ENCODE measurements at regions not wholly inside any gene's neighbourhood (a gene's known extent, or its start where the extent isn't known, plus 50 kb on each side); places are given as distances from the start of the nearest gene placed in this dataset.

- no peak for TF ChIP-seq ZBTB33 (IDR thresholded peaks at IDR 0.05; ENCODE audit: extremely low read depth, insufficient replicate concordance, low read length)
- no peak for TF ChIP-seq ELF1 (IDR thresholded peaks at IDR 0.05; ENCODE audit: borderline replicate concordance, low read depth)
- no peak for TF ChIP-seq EZH2 (IDR thresholded peaks at IDR 0.05)
- no peak for TF ChIP-seq RAD21 (IDR thresholded peaks at IDR 0.05; ENCODE audit: low read depth)
- TF ChIP-seq YY1 (IDR thresholded peaks at IDR 0.05; ENCODE audit: extremely low read depth, insufficient replicate concordance, low read depth, low read length) = no peak
- no peak for TF ChIP-seq CBX3 (IDR thresholded peaks at IDR 0.05; ENCODE audit: low read depth)
Measured at GRCh38 chr14:22489957-22490950, 98.8 kb downstream of the DAD1 start (continued).

- H3K9me2 ChIP-seq (ENCODE audit: insufficient read depth) = no peaks in the 10 kb centered on the region
- ATAC-seq (no peak), DNase-seq (ENCODE audit: low read depth, low spot score) (no peak)
- no TSS peak for BruUV-seq (replicated peaks)
- no peaks in the 10 kb centered on the region for H3K9me3 ChIP-seq (ENCODE audit: control insufficient read depth in 1 of 2, insufficient read depth in 1 of 2, low read depth in 1 of 2, low read length in 2 of 2)
- POLR2A ChIA-PET = no interaction called here
- peaks cover 95% of the 10 kb centered on the region for H3K27me3 ChIP-seq (ENCODE audit: insufficient read depth, low read length)
- H3K4me3 ChIP-seq (replicated peaks in 1 of 2; ENCODE audit: low read depth in 1 of 2, low read length in 2 of 2) = no peak overlapping the region
- RAD21 ChIA-PET (ENCODE audit: low non-redundant PET in 1 of 2, low total read pairs in 2 of 2, uncharacterized antibody in 2 of 2, unreplicated experiment in 2 of 2) = no interaction called here
- H3K4me1 ChIP-seq (ENCODE audit: control insufficient read depth in 1 of 2, insufficient read depth in 2 of 2, low read length in 2 of 2) = no peaks in the 10 kb centered on the region
- H3K36me3 ChIP-seq (ENCODE audit: control insufficient read depth in 1 of 2, insufficient read depth in 2 of 2, low read length in 2 of 2) = no peaks in the 10 kb centered on the region
- no peaks in the 10 kb centered on the region for H4K20me1 ChIP-seq (ENCODE audit: insufficient read depth)
- H3K27ac ChIP-seq (ENCODE audit: low read depth, low read length) = no peak overlapping the region
- no peak for TF ChIP-seq REST (IDR thresholded peaks at IDR 0.05; ENCODE audit: low read depth)
- TF ChIP-seq ZFX (IDR thresholded peaks at IDR 0.05) = no peak
- no peak for TF ChIP-seq SP1 (IDR thresholded peaks at IDR 0.05; ENCODE audit: low read depth)
- no peak for TF ChIP-seq CTCF (IDR thresholded peaks at IDR 0.05 in 2 of 3, conservative IDR thresholded peaks at IDR 0.05 in 1 of 3; ENCODE audit: borderline replicate concordance in 1 of 3, insufficient read depth in 1 of 3, low read depth in 2 of 3, low read length in 2 of 3)
- TF ChIP-seq JUND (IDR thresholded peaks at IDR 0.05) = no peak
- no peak for TF ChIP-seq MAX (IDR thresholded peaks at IDR 0.05)
- no peak for TF ChIP-seq YY1 (IDR thresholded peaks at IDR 0.05; ENCODE audit: extremely low read depth, insufficient replicate concordance, low read depth, low read length)
- TF ChIP-seq TCF7L2 (IDR thresholded peaks at IDR 0.05; ENCODE audit: borderline replicate concordance, extremely low read depth, insufficient read depth, insufficient read length) = no peak
- no peak for TF ChIP-seq EGR1 (IDR thresholded peaks at IDR 0.05; ENCODE audit: low read depth)
- no peak for TF ChIP-seq RAD21 (IDR thresholded peaks at IDR 0.05; ENCODE audit: low read depth)
- no peak for TF ChIP-seq CBX3 (IDR thresholded peaks at IDR 0.05; ENCODE audit: low read depth)
- TF ChIP-seq SIN3A (IDR thresholded peaks at IDR 0.05; ENCODE audit: low read depth) = no peak
- no peak overlapping the region for H2AFZ ChIP-seq (ENCODE audit: low read depth, low read length, poor library complexity, severe bottlenecking)
- CTCF ChIA-PET = no interaction called here
- no peaks in the 10 kb centered on the region for H3K79me2 ChIP-seq (ENCODE audit: insufficient read depth, low read length)
- H3K4me2 ChIP-seq (ENCODE audit: low read length) = no peak overlapping the region
- intact Hi-C loops (cut with micrococcal nuclease) = no loop called here
- H3K9ac ChIP-seq (ENCODE audit: low read length) = no peak overlapping the region
Measured at GRCh38 chr14:22489244-22489545, 99.8 kb downstream of the DAD1 start.
